GM23248 (cell line): ENCODE measurements at regions not wholly inside any gene's neighbourhood (a gene's known extent, or its start where the extent isn't known, plus 50 kb on each side); places are given as distances from the start of the nearest gene placed in this dataset.

Experiments
- EZH2 ChIP-seq: fragments of 200-600 bp; sonication (generic); IDR thresholded peaks from 2 replicates; pipeline ENCODE4 v1.6.1; 2018; ENCODE audit warnings: antibody characterized with exemption, mild to moderate bottlenecking; ENCODE audit not compliant: insufficient read depth, poor library complexity, severe bottlenecking
- EZH2phosphoT487 ChIP-seq: fragments of 200-600 bp; sonication (generic); IDR thresholded peaks from 2 replicates; pipeline ENCODE4 v1.6.1; 2018; ENCODE audit warnings: antibody characterized with exemption, moderate library complexity, mild to moderate bottlenecking, low read depth; ENCODE audit not compliant: insufficient read depth

- TF ChIP-seq EZH2phosphoT487 (no peak), EZH2 (no peak)
Observed at GRCh38 chr20:48419173-48419572, 408.6 kb downstream of the PREX1 start.
